ENCODE measurements at regions not wholly inside any gene's neighbourhood (a gene's known extent, or its start where the extent isn't known, plus 50 kb on each side); places are given as distances from the start of the nearest gene placed in this dataset.

GRCh38 chr21:24509131-24509530 is 1098.2 kb downstream of the MRPL39 start:
- TF ChIP-seq, protein P1, sequence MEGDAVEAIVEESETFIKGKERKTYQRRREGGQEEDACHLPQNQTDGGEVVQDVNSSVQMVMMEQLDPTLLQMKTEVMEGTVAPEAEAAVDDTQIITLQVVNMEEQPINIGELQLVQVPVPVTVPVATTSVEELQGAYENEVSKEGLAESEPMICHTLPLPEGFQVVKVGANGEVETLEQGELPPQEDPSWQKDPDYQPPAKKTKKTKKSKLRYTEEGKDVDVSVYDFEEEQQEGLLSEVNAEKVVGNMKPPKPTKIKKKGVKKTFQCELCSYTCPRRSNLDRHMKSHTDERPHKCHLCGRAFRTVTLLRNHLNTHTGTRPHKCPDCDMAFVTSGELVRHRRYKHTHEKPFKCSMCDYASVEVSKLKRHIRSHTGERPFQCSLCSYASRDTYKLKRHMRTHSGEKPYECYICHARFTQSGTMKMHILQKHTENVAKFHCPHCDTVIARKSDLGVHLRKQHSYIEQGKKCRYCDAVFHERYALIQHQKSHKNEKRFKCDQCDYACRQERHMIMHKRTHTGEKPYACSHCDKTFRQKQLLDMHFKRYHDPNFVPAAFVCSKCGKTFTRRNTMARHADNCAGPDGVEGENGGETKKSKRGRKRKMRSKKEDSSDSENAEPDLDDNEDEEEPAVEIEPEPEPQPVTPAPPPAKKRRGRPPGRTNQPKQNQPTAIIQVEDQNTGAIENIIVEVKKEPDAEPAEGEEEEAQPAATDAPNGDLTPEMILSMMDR (IDR thresholded peaks at IDR 0.05; ENCODE audit: borderline replicate concordance, extremely low read depth, low read length, poor library complexity, severe bottlenecking): no peak
- TF ChIP-seq EZH2 (IDR thresholded peaks at IDR 0.05; ENCODE audit: borderline replicate concordance, low read depth, low read length, severe bottlenecking): no peak

Data from DND-41 (cell line).